Bronchial epithelial cell (primary cell): ENCODE measurements at regions not wholly inside any gene's neighbourhood (a gene's known extent, or its start where the extent isn't known, plus 50 kb on each side); places are given as distances from the start of the nearest gene placed in this dataset.

Source experiments
- DNase-seq: peaks from one replicate; pipeline ENCODE4 v3.0.0-alpha.2; 2010; ENCODE audit warnings: low read depth
- FAIRE-seq: peaks from 2 replicates; lab custom pipeline; 2011; peaks lifted over from hg19 to GRCh38; lab: Jason Lieb, UNC
- H3K27me3 ChIP-seq: 2 replicates; pipeline ENCODE4 v1.5.1; 2011; ENCODE audit warnings: low read length; ENCODE audit not compliant: control insufficient read depth, insufficient read depth
- H3K36me3 ChIP-seq: 2 replicates; pipeline ENCODE4 v1.5.1; 2011; ENCODE audit warnings: low read length; ENCODE audit not compliant: control insufficient read depth, insufficient read depth
- H3K4me3 ChIP-seq: 2 replicates; pipeline ENCODE4 v1.5.1; 2011; ENCODE audit warnings: mild to moderate bottlenecking, low read depth, low read length, control low read depth
- TF ChIP-seq, protein P1 (sequence below): IDR thresholded peaks from 2 replicates; pipeline ENCODE4 v1.5.1; 2011; ENCODE audit warnings: mild to moderate bottlenecking, moderate library complexity, low read length, control low read depth, inconsistent platforms; ENCODE audit not compliant: insufficient read depth, severe bottlenecking

DNA sequence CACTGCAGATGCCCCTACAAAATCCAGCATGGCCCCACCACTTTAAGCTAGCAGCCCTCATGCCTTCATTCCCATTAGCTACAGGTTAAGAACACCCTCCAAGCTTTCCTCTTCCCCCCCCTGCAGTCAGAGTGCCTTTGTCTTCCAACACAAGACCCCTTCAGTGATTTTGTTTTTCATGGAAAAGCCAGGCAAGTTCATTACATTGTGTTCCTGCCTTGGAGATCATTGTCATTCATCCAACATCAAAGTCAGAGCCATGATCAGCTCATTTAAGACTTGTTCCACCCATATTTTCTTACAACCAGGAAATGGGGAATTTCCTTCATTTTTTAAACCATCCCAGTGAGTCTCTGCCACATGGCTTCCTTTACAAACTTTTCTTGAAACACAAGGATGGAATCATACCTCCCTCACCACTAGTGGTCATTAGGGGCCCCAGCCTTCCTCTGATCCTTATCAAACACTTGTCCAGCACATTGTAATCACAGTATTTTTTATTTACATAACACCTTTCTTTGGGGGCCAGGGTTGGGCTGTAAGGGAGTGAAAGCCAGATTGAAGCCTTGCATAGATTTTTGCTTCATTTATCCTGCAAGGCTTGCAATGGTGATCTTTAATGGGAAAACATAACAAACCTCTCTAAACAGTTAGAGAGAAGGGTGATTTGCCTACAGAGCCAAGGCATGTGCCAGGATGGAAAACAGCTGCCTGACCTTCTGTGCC lies 765.3 kb downstream of the MED13L start:
- no peak overlapping the region for H3K4me3 ChIP-seq
- no peaks in the 10 kb centered on the region for H3K36me3 ChIP-seq
- no peaks in the 10 kb centered on the region for H3K27me3 ChIP-seq
- TF ChIP-seq, protein P1, sequence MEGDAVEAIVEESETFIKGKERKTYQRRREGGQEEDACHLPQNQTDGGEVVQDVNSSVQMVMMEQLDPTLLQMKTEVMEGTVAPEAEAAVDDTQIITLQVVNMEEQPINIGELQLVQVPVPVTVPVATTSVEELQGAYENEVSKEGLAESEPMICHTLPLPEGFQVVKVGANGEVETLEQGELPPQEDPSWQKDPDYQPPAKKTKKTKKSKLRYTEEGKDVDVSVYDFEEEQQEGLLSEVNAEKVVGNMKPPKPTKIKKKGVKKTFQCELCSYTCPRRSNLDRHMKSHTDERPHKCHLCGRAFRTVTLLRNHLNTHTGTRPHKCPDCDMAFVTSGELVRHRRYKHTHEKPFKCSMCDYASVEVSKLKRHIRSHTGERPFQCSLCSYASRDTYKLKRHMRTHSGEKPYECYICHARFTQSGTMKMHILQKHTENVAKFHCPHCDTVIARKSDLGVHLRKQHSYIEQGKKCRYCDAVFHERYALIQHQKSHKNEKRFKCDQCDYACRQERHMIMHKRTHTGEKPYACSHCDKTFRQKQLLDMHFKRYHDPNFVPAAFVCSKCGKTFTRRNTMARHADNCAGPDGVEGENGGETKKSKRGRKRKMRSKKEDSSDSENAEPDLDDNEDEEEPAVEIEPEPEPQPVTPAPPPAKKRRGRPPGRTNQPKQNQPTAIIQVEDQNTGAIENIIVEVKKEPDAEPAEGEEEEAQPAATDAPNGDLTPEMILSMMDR, result no peak
- FAIRE-seq (peak; percentile 23), DNase-seq (no peak)

DNA sequence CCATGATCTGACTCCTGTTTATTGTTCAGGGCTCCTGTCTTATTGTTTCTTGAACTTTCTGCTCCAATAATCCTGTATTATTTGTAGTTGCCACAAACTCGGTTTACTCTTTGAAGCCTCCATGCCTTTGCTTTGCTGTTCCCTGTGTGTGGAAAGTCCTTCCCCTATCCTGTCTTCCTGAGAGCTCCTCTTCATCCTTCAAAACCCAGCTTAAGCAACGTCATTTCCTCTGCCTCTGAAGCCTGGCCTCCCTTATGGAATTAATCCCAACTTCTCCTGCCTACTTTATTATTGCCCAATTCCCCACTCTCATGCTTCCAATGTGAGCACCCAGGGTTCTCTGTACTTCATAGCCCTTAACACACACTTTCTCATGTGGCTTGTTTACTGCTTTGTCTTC lies 766.2 kb downstream of the MED13L start:
- TF ChIP-seq, protein P1, result no peak
- DNase-seq, result no peak
- no peak for FAIRE-seq

DNA sequence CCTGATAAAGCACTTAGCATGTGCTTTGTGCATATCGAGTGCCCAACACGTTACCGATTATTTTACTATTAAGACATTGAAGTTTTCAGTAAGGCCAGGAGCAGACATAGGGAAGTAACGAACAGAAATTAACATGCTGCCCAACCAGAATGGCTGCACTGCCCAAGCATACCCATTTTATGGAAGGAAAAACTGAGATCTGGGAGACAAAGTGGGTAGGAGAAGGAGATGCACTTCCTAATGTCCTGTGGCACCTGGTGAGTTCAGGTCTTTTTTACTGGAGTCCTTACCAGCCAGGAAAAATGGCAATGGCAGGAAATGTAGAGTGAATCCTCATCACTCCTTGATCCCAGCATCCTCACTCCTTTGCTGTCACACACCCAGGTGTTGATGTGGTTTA lies 768.5 kb downstream of the MED13L start:
- FAIRE-seq (no peak), DNase-seq (no peak)
- TF ChIP-seq, protein P1, result no peak
- Histone ChIP-seq H3K36me3 (no peaks in the 10 kb centered on the region), H3K27me3 (no peaks in the 10 kb centered on the region), H3K4me3 (no peak overlapping the region)

More for the DNA sequence above, 766.2 kb downstream of the MED13L start:
- H3K4me3 ChIP-seq, result no peak overlapping the region
- H3K27me3 ChIP-seq, result no peaks in the 10 kb centered on the region
- no peaks in the 10 kb centered on the region for H3K36me3 ChIP-seq

DNA sequence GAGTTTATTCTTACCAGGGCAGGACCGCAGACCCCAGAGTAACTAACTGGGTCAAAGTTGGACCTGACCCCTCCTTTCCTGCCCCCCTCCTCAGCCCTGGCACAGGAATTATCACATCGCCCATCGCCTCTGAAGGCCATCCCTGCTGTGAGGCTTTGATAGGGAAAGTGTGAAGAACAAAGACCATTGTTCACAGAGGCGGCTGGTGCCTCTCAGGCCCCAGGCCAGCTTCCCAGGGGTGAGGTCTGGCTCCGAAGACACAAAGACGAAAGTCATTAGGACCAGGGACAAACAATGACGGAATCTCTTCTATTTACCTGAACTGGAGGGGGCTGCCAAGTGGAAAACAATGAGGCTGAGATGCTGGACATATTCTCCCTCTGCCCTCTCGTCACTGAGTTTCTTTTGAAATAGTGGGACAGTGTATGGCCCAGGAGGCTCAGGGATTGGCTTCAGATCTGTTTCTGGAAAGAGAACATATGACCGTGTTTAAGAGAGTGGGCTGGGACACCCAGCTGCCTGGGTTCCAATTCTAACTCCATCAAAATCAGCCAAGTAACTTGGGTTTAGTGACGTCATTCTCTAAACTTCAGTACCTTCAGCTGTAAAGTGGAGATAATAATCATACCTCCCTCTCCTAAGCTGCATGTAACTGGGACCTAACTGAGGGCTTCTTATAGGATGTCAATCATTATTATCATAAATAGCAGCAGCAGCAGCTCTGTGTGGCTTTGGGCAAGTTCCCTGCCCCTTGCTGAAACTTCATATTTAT lies 769.4 kb downstream of the MED13L start:
- DNase-seq, result no peak
- Histone ChIP-seq H3K4me3 (no peak overlapping the region), H3K27me3 (no peaks in the 10 kb centered on the region), H3K36me3 (no peaks in the 10 kb centered on the region)
- TF ChIP-seq, protein P1, result no peak
- no peak for FAIRE-seq

DNA sequence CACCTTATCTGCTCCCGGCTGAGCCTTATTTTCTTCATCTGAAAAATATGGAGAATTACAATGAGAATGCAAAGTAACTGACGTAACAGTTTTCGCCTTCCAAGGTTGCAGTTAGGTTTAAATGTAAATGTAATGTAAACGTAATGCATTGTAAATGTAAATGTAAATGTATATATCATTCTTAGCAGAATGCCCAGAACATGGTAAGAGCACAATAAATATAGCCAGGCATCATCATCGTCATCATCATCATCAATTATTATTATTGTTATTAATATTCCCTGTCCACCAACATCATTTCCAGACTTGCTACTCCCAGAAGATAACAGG lies 770.0 kb downstream of the MED13L start:
- TF ChIP-seq, protein P1, result no peak
- Histone ChIP-seq H3K27me3 (no peaks in the 10 kb centered on the region), H3K4me3 (no peak overlapping the region), H3K36me3 (no peaks in the 10 kb centered on the region)
- FAIRE-seq, result no peak
- no peak for DNase-seq
